HEK293 (cell line): ENCODE measurements at regions not wholly inside any gene's neighbourhood (a gene's known extent, or its start where the extent isn't known, plus 50 kb on each side); places are given as distances from the start of the nearest gene placed in this dataset.

Source experiments
- CTCF ChIA-PET: fragments of 350-600 bp; formaldehyde crosslinking; extraction: SDS; loops from one replicate; lab custom pipeline; 2021; ENCODE audit warnings: antibody characterized with exemption; lab: Yijun Ruan, JAX
- POLR2A ChIA-PET: fragments of 300-600 bp; formaldehyde crosslinking; extraction: SDS; loops from one replicate; lab custom pipeline; 2020; ENCODE audit warnings: antibody characterized with exemption, inconsistent platforms; lab: Yijun Ruan, JAX
- H3K27ac ChIP-seq: fragments of 200-500 bp; sonication (Bioruptor generic); 2 replicates; pipeline ENCODE4 v1.5.1; 2014; ENCODE audit warnings: low read depth, low read length, control low read depth, inconsistent platforms; ENCODE audit errors: extremely low read depth
- H3K36me3 ChIP-seq, 2 experiments: fragments of 200-500 bp in 1 of 2; sonication (Bioruptor generic) in 1 of 2; 1 replicate in 1 of 2; 2 replicates in 1 of 2; pipeline ENCODE4 v1.5.1; 2014 to 2017; ENCODE audit warnings: inconsistent platforms in 2 of 2, low read length in 2 of 2; ENCODE audit not compliant: control insufficient read depth in 2 of 2, insufficient read depth in 1 of 2
- H3K4me1 ChIP-seq: fragments of 200-500 bp; sonication (Bioruptor generic); 2 replicates; pipeline ENCODE4 v1.5.1; 2014; ENCODE audit warnings: mild to moderate bottlenecking, low read length, inconsistent platforms; ENCODE audit not compliant: control insufficient read depth, insufficient read depth
- H3K4me3 ChIP-seq: 2 replicates; pipeline ENCODE4 v1.5.1; 2011; ENCODE audit warnings: low read depth, mild to moderate bottlenecking, control low read depth, low read length, moderate library complexity
- H3K9me3 ChIP-seq: fragments of 200-500 bp; sonication (Bioruptor generic); 2 replicates; pipeline ENCODE4 v1.5.1; 2014; ENCODE audit warnings: low read depth, low read length, inconsistent platforms; ENCODE audit not compliant: control insufficient read depth, insufficient read depth
- ATF2 ChIP-seq: fragments of 450-650 bp; formaldehyde crosslinking; IDR thresholded peaks from 2 replicates; pipeline ENCODE4 v1.5.1; 2016; ENCODE audit warnings: missing biosample characterization, missing genetic modification characterization, low read depth
- HOXC10 ChIP-seq: sonication (generic); formaldehyde crosslinking; IDR thresholded peaks from 2 replicates; pipeline ENCODE4 v1.8.1; 2023; ENCODE audit warnings: mild to moderate bottlenecking, missing genetic modification reagents
- PRDM10 ChIP-seq: fragments of 450-650 bp; formaldehyde crosslinking; IDR thresholded peaks from 2 replicates; pipeline ENCODE4 v1.5.1; 2016; ENCODE audit warnings: missing biosample characterization, missing genetic modification characterization
- REST ChIP-seq: fragments of 450-650 bp; formaldehyde crosslinking; IDR thresholded peaks from 2 replicates; pipeline ENCODE4 v1.5.1; 2016; ENCODE audit warnings: missing biosample characterization, missing genetic modification characterization
- SCRT2 ChIP-seq: fragments of 450-650 bp; formaldehyde crosslinking; IDR thresholded peaks from 2 replicates; pipeline ENCODE4 v1.5.1; 2016; ENCODE audit warnings: missing biosample characterization, missing genetic modification characterization
- ZBTB48 ChIP-seq: fragments of 450-650 bp; formaldehyde crosslinking; IDR thresholded peaks from 2 replicates; pipeline ENCODE4 v1.5.1; 2016; ENCODE audit warnings: missing biosample characterization, missing genetic modification characterization
- ZNF19 ChIP-seq: fragments of 450-650 bp; formaldehyde crosslinking; IDR thresholded peaks from 2 replicates; pipeline ENCODE4; 2016; ENCODE audit warnings: missing biosample characterization, missing genetic modification characterization, low read depth
- ZNF202 ChIP-seq: fragments of 450-650 bp; formaldehyde crosslinking; IDR thresholded peaks from 2 replicates; pipeline ENCODE4 v1.5.1; 2016; ENCODE audit warnings: missing biosample characterization, missing genetic modification characterization, borderline replicate concordance
- ZNF37A ChIP-seq: fragments of 450-650 bp; IDR thresholded peaks from 2 replicates; pipeline ENCODE4 v1.5.1; 2018; ENCODE audit warnings: missing biosample characterization, missing genetic modification characterization
- ZNF501 ChIP-seq: fragments of 450-650 bp; formaldehyde crosslinking; IDR thresholded peaks from 2 replicates; pipeline ENCODE4 v1.5.1; 2016; ENCODE audit warnings: missing biosample characterization, missing genetic modification characterization
- ZNF518A ChIP-seq: fragments of 450-650 bp; formaldehyde crosslinking; conservative IDR thresholded peaks from 2 replicates; pipeline ENCODE4 v1.5.1; 2016; ENCODE audit warnings: low read depth, missing biosample characterization, missing genetic modification characterization
- ZNF544 ChIP-seq: fragments of 450-650 bp; formaldehyde crosslinking; IDR thresholded peaks from 2 replicates; pipeline ENCODE4 v1.5.0; 2017; ENCODE audit warnings: missing biosample characterization, missing genetic modification characterization
- ZNF560 ChIP-seq: fragments of 450-650 bp; formaldehyde crosslinking; IDR thresholded peaks from 2 replicates; pipeline ENCODE4 v1.5.1; 2017; ENCODE audit warnings: missing biosample characterization, missing genetic modification characterization, borderline replicate concordance
- ZNF580 ChIP-seq: fragments of 450-650 bp; formaldehyde crosslinking; IDR thresholded peaks from 2 replicates; pipeline ENCODE4 v1.5.1; 2016; ENCODE audit warnings: missing biosample characterization, missing genetic modification characterization
- ZNF600 ChIP-seq: fragments of 450-650 bp; formaldehyde crosslinking; IDR thresholded peaks from 2 replicates; pipeline ENCODE4 v1.5.1; 2016; ENCODE audit warnings: missing biosample characterization, missing genetic modification characterization
- ZNF623 ChIP-seq: fragments of 450-650 bp; formaldehyde crosslinking; IDR thresholded peaks from 2 replicates; pipeline ENCODE4 v1.5.1; 2016; ENCODE audit warnings: missing biosample characterization, missing genetic modification characterization
- ZNF660 ChIP-seq: fragments of 450-650 bp; IDR thresholded peaks from 2 replicates; pipeline ENCODE4 v1.5.1; 2018; ENCODE audit warnings: missing biosample characterization, mild to moderate bottlenecking, missing genetic modification characterization
- ZNF747 ChIP-seq: fragments of 450-650 bp; formaldehyde crosslinking; IDR thresholded peaks from 2 replicates; pipeline ENCODE4 v1.5.1; 2016; ENCODE audit warnings: missing biosample characterization, missing genetic modification characterization
- ZNF791 ChIP-seq: fragments of 450-650 bp; formaldehyde crosslinking; IDR thresholded peaks from 2 replicates; pipeline ENCODE4 v1.5.1; 2016; ENCODE audit warnings: missing biosample characterization, missing genetic modification characterization
- ZNF843 ChIP-seq: fragments of 450-650 bp; formaldehyde crosslinking; IDR thresholded peaks from 2 replicates; pipeline ENCODE4 v1.5.1; 2016; ENCODE audit warnings: missing biosample characterization, missing genetic modification characterization
- ZSCAN30 ChIP-seq: fragments of 450-650 bp; IDR thresholded peaks from 2 replicates; pipeline ENCODE4 v1.5.1; 2018; ENCODE audit warnings: missing biosample characterization, mild to moderate bottlenecking, missing genetic modification characterization, moderate library complexity
- ZXDB ChIP-seq: fragments of 450-650 bp; formaldehyde crosslinking; IDR thresholded peaks from 2 replicates; pipeline ENCODE4 v1.5.1; 2016; ENCODE audit warnings: missing biosample characterization, missing genetic modification characterization

- ChIA-PET POLR2A (no interaction called here), CTCF (no interaction called here)
- no peak overlapping the region for H3K27ac ChIP-seq
- H3K4me3 ChIP-seq, result no peak overlapping the region
- H3K4me1 ChIP-seq, result no peaks in the 10 kb centered on the region
- TF ChIP-seq ZXDB (tag by site-specific recombination) (no peak), ZNF202 (tag by site-specific recombination) (no peak), ZNF600 (tag by site-specific recombination) (no peak), ATF2 (tag by site-specific recombination) (no peak), ZNF623 (no peak), ZNF544 (tag by site-specific recombination) (no peak), HOXC10 (CRISPR knock-in tag) (no peak), PRDM10 (tag by site-specific recombination) (no peak), ZBTB48 (tag by site-specific recombination) (no peak), ZNF580 (no peak), ZNF518A (tag by site-specific recombination) (no peak), ZNF560 (tag by site-specific recombination) (no peak), ZSCAN30 (tag by site-specific recombination) (no peak)
- H3K9me3 ChIP-seq, result no peaks in the 10 kb centered on the region
- no peaks in the 10 kb centered on the region for H3K36me3 ChIP-seq
Observed at GRCh38 chrX:40260146-40260747, 162.5 kb upstream of the BCOR start.

GRCh38 chrX:40258909-40259308 is 161.2 kb upstream of the BCOR start:
- CTCF ChIA-PET, result no interaction called here
- H3K27ac ChIP-seq, result no peak overlapping the region
- H3K4me1 ChIP-seq, result no peaks in the 10 kb centered on the region
- no peak overlapping the region for H3K4me3 ChIP-seq
- POLR2A ChIA-PET, result no interaction called here
- H3K9me3 ChIP-seq, result no peaks in the 10 kb centered on the region
- H3K36me3 ChIP-seq, result no peaks in the 10 kb centered on the region
- TF ChIP-seq SCRT2 (tag by site-specific recombination) (no peak), ZNF791 (tag by site-specific recombination) (no peak), ZNF19 (no peak), REST (tag by site-specific recombination) (no peak), ZNF747 (tag by site-specific recombination) (no peak), ZNF501 (no peak), ZNF37A (tag by site-specific recombination) (no peak), ZNF843 (no peak), ZNF660 (tag by site-specific recombination) (no peak)
